Keratinocyte (primary cell): ENCODE measurements at regions not wholly inside any gene's neighbourhood (a gene's known extent, or its start where the extent isn't known, plus 50 kb on each side); places are given as distances from the start of the nearest gene placed in this dataset.

Experiments
- DNase-seq: peaks from one replicate; pipeline ENCODE4 v3.0.0-alpha.2; 2011; ENCODE audit warnings: low read depth, missing footprints, low spot score
- FAIRE-seq: peaks from 2 replicates; lab custom pipeline; 2011; peaks lifted over from hg19 to GRCh38; lab: Jason Lieb, UNC
- H2AFZ ChIP-seq: 2 replicates; pipeline ENCODE4 v1.6.0; 2012; ENCODE audit warnings: low read length, control low read depth, inconsistent platforms; ENCODE audit not compliant: control insufficient read depth
- H3K27ac ChIP-seq: 2 replicates; pipeline ENCODE4 v1.5.1; 2011; ENCODE audit warnings: low read length; ENCODE audit not compliant: control insufficient read depth, insufficient read depth
- H3K27me3 ChIP-seq: 3 replicates; pipeline ENCODE4 v1.6.0; 2011; ENCODE audit warnings: low read length; ENCODE audit not compliant: control insufficient read depth, insufficient read depth; ENCODE audit errors: extremely low read depth
- H3K36me3 ChIP-seq, 2 experiments: 2 replicates in 1 of 2; 3 replicates in 1 of 2; pipeline ENCODE4 v1.5.1; 2011; ENCODE audit warnings: low read length in 2 of 2, mild to moderate bottlenecking in 1 of 2; ENCODE audit not compliant: control insufficient read depth in 2 of 2, insufficient read depth in 2 of 2; ENCODE audit errors: extremely low read depth in 1 of 2
- H3K4me1 ChIP-seq: 3 replicates; pipeline ENCODE4 v1.5.1; 2011; ENCODE audit warnings: low read length; ENCODE audit not compliant: control insufficient read depth, insufficient read depth; ENCODE audit errors: extremely low read depth
- H3K4me2 ChIP-seq: 3 replicates; pipeline ENCODE4 v1.6.0; 2011; ENCODE audit warnings: low read depth, low read length; ENCODE audit not compliant: control insufficient read depth, insufficient read depth; ENCODE audit errors: extremely low read depth
- H3K4me3 ChIP-seq, 3 experiments: fragments of 200-600 bp in 1 of 3; sonication (generic) in 1 of 3; 2 replicates in 2 of 3; 3 replicates in 1 of 3; pipeline ENCODE4 v1.5.1; 2011 to 2016; ENCODE audit warnings: low read length in 3 of 3, mild to moderate bottlenecking in 3 of 3, control low read depth in 2 of 3, inconsistent platforms in 1 of 3, low read depth in 1 of 3, mixed read lengths in 1 of 3, mixed run types in 1 of 3, moderate library complexity in 1 of 3; ENCODE audit not compliant: control insufficient read depth in 2 of 3, insufficient read depth in 2 of 3; ENCODE audit errors: extremely low read depth in 1 of 3
- H3K79me2 ChIP-seq: 2 replicates; pipeline ENCODE4 v1.6.0; 2012; ENCODE audit warnings: low read length; ENCODE audit not compliant: control insufficient read depth, insufficient read depth
- H3K9ac ChIP-seq: 3 replicates; pipeline ENCODE4 v1.6.0; 2011; ENCODE audit warnings: low read length; ENCODE audit not compliant: control insufficient read depth, insufficient read depth; ENCODE audit errors: extremely low read depth
- H3K9me1 ChIP-seq: 3 replicates; pipeline ENCODE4 v1.6.0; 2011; ENCODE audit warnings: low read length; ENCODE audit not compliant: control insufficient read depth, insufficient read depth; ENCODE audit errors: extremely low read depth
- H3K9me3 ChIP-seq: 2 replicates; pipeline ENCODE4 v1.5.1; 2012; ENCODE audit warnings: low read depth, low read length; ENCODE audit not compliant: control insufficient read depth
- H4K20me1 ChIP-seq: 3 replicates; pipeline ENCODE4 v1.6.0; 2011; ENCODE audit warnings: low read length; ENCODE audit not compliant: control insufficient read depth, insufficient read depth; ENCODE audit errors: extremely low read depth
- EZH2 ChIP-seq: IDR thresholded peaks from one replicate; pipeline ENCODE4 v1.6.1; 2012; ENCODE audit warnings: inconsistent platforms, mild to moderate bottlenecking, low read length, moderate library complexity
- dilution Hi-C: fragments of 300-500 bp; cut with MboI; formaldehyde crosslinking; loops from one replicate; pipeline ENCODE4 v1.7.0; 2020; ENCODE audit warnings: low sequenced_read_pairs; ENCODE audit not compliant: extremely low pct_ligation_motif_present
- TF ChIP-seq, protein P1 (sequence below), 3 experiments: IDR thresholded peaks in 1 of 3; conservative IDR thresholded peaks in 1 of 3; optimal IDR thresholded peaks in 1 of 3; 2 replicates in 2 of 3; 3 replicates in 1 of 3; pipeline versions ENCODE3 to v1.5.1; 2011; ENCODE audit warnings: low read length in 3 of 3, mild to moderate bottlenecking in 3 of 3, moderate library complexity in 2 of 3, control low read depth in 1 of 3, inconsistent platforms in 1 of 3; ENCODE audit not compliant: insufficient read depth in 2 of 3; ENCODE audit errors: extremely low read depth in 1 of 3

GRCh38 chr3:13233487-13234485 is 160.6 kb upstream of the IQSEC1 start:
- Histone ChIP-seq H3K9me3 (no peaks in the 10 kb centered on the region), H3K4me1 (peaks cover 17% of the 10 kb centered on the region), H3K36me3 (no peaks in the 10 kb centered on the region), H4K20me1 (peaks cover 2% of the 10 kb centered on the region), H3K4me3 (no peak overlapping the region), H3K79me2 (no peaks in the 10 kb centered on the region), H3K27me3 (peaks cover 9% of the 10 kb centered on the region), H3K9me1 (no peaks in the 10 kb centered on the region), H2AFZ (no peak overlapping the region), H3K27ac (no peak overlapping the region), H3K4me2 (no peak overlapping the region), H3K9ac (no peak overlapping the region)
- TF ChIP-seq, protein P1, sequence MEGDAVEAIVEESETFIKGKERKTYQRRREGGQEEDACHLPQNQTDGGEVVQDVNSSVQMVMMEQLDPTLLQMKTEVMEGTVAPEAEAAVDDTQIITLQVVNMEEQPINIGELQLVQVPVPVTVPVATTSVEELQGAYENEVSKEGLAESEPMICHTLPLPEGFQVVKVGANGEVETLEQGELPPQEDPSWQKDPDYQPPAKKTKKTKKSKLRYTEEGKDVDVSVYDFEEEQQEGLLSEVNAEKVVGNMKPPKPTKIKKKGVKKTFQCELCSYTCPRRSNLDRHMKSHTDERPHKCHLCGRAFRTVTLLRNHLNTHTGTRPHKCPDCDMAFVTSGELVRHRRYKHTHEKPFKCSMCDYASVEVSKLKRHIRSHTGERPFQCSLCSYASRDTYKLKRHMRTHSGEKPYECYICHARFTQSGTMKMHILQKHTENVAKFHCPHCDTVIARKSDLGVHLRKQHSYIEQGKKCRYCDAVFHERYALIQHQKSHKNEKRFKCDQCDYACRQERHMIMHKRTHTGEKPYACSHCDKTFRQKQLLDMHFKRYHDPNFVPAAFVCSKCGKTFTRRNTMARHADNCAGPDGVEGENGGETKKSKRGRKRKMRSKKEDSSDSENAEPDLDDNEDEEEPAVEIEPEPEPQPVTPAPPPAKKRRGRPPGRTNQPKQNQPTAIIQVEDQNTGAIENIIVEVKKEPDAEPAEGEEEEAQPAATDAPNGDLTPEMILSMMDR (optimal IDR thresholded peaks at IDR 0.05 in 1 of 3, IDR thresholded peaks at IDR 0.05 in 1 of 3, conservative IDR thresholded peaks at IDR 0.05 in 1 of 3; ENCODE audit: extremely low read depth in 1 of 3, insufficient read depth in 2 of 3, low read length in 3 of 3) = no peak
- no peak for TF ChIP-seq EZH2
- DNase-seq (no peak), FAIRE-seq (no peak)
- dilution Hi-C loops = no loop called here

GRCh38 chr3:13231781-13232666 is 158.8 kb upstream of the IQSEC1 start:
- no peak for FAIRE-seq
- Histone ChIP-seq H3K9me3 (no peaks in the 10 kb centered on the region), H2AFZ (no peak overlapping the region), H3K9ac (no peak overlapping the region), H3K36me3 (no peaks in the 10 kb centered on the region), H3K4me2 (no peak overlapping the region), H3K27me3 (peaks cover 6% of the 10 kb centered on the region), H3K27ac (no peak overlapping the region), H3K4me3 (no peak overlapping the region), H4K20me1 (peaks cover 2% of the 10 kb centered on the region), H3K9me1 (no peaks in the 10 kb centered on the region), H3K4me1 (peaks cover 17% of the 10 kb centered on the region), H3K79me2 (no peaks in the 10 kb centered on the region)
- TF ChIP-seq, protein P1 (optimal IDR thresholded peaks at IDR 0.05 in 1 of 3, IDR thresholded peaks at IDR 0.05 in 1 of 3, conservative IDR thresholded peaks at IDR 0.05 in 1 of 3; ENCODE audit: extremely low read depth in 1 of 3, insufficient read depth in 2 of 3, low read length in 3 of 3) = no peak
- no peak for TF ChIP-seq EZH2
- DNase-seq = no peak
- dilution Hi-C loops = no loop called here
